ENCODE measurements at regions not wholly inside any gene's neighbourhood (a gene's known extent, or its start where the extent isn't known, plus 50 kb on each side); places are given as distances from the start of the nearest gene placed in this dataset.

DNA sequence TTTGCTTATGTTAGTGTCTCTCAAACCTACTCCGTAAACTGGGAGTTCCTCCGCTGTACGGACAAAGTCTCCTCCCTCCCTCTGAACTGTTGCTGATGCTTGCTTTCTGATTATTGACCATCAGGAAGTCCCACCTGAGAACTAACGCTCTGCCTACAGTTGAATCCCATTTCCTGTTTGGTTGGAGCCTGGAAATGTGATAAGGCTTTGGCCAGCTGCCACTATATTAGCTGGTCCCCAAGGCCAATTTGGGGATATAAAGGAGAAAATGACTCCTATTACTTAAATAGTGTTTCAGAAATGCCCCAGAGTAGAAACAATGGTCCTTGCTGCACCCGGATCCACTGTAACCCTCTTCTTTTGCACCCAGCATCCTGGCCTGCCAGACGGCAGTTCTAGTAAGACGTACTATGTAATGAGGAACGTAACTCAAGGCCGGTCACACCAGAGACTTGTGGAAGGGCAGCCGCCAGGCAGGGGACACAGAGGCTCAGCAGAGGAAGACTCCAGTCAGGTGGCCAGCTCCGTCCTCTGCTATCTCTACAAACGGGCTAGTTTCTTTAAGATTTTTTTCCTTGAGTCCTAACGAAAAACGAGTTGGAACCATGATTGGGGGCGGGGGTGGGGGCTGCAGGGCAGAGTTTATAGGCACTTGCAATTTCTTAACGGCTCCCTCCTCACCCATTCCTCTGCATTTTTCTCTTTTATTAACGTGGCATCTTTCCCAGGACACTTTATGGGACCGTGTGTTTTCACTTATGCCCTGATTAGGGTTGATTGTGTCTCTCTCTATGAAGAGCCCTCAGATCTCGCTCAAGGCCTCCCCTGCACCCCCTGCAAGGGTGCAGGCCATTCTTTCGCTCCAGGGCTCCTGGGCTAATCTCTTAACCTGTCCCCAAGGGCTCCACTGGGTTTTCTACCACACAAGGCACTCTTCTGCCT, 72.8 kb upstream of the CDON start:
- peaks cover 0 to 4% of the 10 kb centered on the region in 2 experiments for H3K27me3 ChIP-seq (ENCODE audit: control insufficient read depth in 2 of 2, insufficient read depth in 2 of 2, low read length in 2 of 2)
- POLR2A ChIA-PET: interaction anchor here (0.6 kb wide), 1 partner anchor 161 kb away, joined by 5 read pairs; no protein-coding TSS in a partner anchor
- DNase-seq (ENCODE audit: low read depth, low spot score): no peak

More for the DNA sequence above, 72.8 kb upstream of the CDON start:
- CTCF ChIA-PET: interaction anchor here (1.9 kb wide), 1 partner anchor 19 kb away, joined by 6 read pairs; no protein-coding TSS in a partner anchor
- Histone ChIP-seq H3K4me2 (ENCODE audit: insufficient read depth, low read length) (no peak overlapping the region), H3K9ac (replicated peaks; ENCODE audit: extremely low read depth, insufficient read depth, low read length) (no peak overlapping the region), H3K9me3 (replicated peaks; ENCODE audit: control insufficient read depth, insufficient read depth, low read length) (no peaks in the 10 kb centered on the region), H3K4me3 (replicated peaks in 1 of 3; ENCODE audit: insufficient read depth in 1 of 3, low read depth in 1 of 3, low read length in 3 of 3) (no peak overlapping the region), H3K36me3 (ENCODE audit: control insufficient read depth in 2 of 2, extremely low read depth in 1 of 2, insufficient read depth in 2 of 2, low read length in 2 of 2) (no peaks in the 10 kb centered on the region), H3K79me2 (ENCODE audit: control insufficient read depth, insufficient read depth, low read length) (no peaks in the 10 kb centered on the region), H4K20me1 (replicated peaks; ENCODE audit: control insufficient read depth, extremely low read depth, insufficient read depth, low read length) (no peaks in the 10 kb centered on the region), H2AFZ (ENCODE audit: low read depth, low read length) (no peak overlapping the region), H3K27ac (ENCODE audit: insufficient read depth, low read depth, low read length) (no peak overlapping the region), H3K9me1 (replicated peaks; ENCODE audit: control insufficient read depth, extremely low read depth, insufficient read depth, low read length) (no peaks in the 10 kb centered on the region), H3K4me1 (ENCODE audit: control insufficient read depth, extremely low read depth, insufficient read depth, low read length) (no peaks in the 10 kb centered on the region)
- no peak for FAIRE-seq
- intact Hi-C loops (cut with micrococcal nuclease): no loop called here
- dilution Hi-C loops (cut with MboI; ENCODE audit: extremely low pct_ligation_motif_present, low sequenced_read_pairs): no loop called here
- BruUV-seq (replicated peaks): no TSS peak
- TF ChIP-seq, protein P1, sequence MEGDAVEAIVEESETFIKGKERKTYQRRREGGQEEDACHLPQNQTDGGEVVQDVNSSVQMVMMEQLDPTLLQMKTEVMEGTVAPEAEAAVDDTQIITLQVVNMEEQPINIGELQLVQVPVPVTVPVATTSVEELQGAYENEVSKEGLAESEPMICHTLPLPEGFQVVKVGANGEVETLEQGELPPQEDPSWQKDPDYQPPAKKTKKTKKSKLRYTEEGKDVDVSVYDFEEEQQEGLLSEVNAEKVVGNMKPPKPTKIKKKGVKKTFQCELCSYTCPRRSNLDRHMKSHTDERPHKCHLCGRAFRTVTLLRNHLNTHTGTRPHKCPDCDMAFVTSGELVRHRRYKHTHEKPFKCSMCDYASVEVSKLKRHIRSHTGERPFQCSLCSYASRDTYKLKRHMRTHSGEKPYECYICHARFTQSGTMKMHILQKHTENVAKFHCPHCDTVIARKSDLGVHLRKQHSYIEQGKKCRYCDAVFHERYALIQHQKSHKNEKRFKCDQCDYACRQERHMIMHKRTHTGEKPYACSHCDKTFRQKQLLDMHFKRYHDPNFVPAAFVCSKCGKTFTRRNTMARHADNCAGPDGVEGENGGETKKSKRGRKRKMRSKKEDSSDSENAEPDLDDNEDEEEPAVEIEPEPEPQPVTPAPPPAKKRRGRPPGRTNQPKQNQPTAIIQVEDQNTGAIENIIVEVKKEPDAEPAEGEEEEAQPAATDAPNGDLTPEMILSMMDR (IDR thresholded peaks at IDR 0.05; ENCODE audit: extremely low read depth in 1 of 2, insufficient read depth in 1 of 2, low read depth in 1 of 2, low read length in 2 of 2): no peak
- no peak for TF ChIP-seq POLR2A (IDR thresholded peaks at IDR 0.05; ENCODE audit: low read depth, low read length)
- TF ChIP-seq, protein P2, sequence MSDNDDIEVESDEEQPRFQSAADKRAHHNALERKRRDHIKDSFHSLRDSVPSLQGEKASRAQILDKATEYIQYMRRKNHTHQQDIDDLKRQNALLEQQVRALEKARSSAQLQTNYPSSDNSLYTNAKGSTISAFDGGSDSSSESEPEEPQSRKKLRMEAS (IDR thresholded peaks at IDR 0.05; ENCODE audit: insufficient read depth, insufficient read length): no peak
- no peak for TF ChIP-seq EZH2 (IDR thresholded peaks at IDR 0.05; ENCODE audit: borderline replicate concordance, low read depth, low read length, severe bottlenecking)
- TF ChIP-seq JUN (IDR thresholded peaks at IDR 0.05; ENCODE audit: borderline replicate concordance, insufficient read depth, insufficient read length, low read depth): no peak
- no peak for TF ChIP-seq GATA2 (IDR thresholded peaks at IDR 0.05; ENCODE audit: insufficient read depth, insufficient read length, low read depth, low read length)
- no peak for TF ChIP-seq FOS (IDR thresholded peaks at IDR 0.05; ENCODE audit: borderline replicate concordance, insufficient read depth, low read length)
- TF ChIP-seq MYC (IDR thresholded peaks at IDR 0.05; ENCODE audit: low read depth, low read length): no peak
